Midbrain (tissue), 1 donor: ENCODE measurements at regions not wholly inside any gene's neighbourhood (a gene's known extent, or its start where the extent isn't known, plus 50 kb on each side); places are given as distances from the start of the nearest gene placed in this dataset.
"Not testable (repeated sequence)": the region's sequence is repeated elsewhere in the genome, so short reads cannot be mapped to it uniquely, and the experiment has no call there.

Experiments used
- DNase-seq: peaks from one replicate; lab custom pipeline; 2025; lab: John Stamatoyannopoulos, UW

- no peak for DNase-seq
Measured at GRCh38 chr12:83575326-83575725, 888.6 kb downstream of the TMTC2 start.

GRCh38 chr12:83574142-83574541 is 887.4 kb downstream of the TMTC2 start:
- DNase-seq: no peak

- DNase-seq: no peak
Measured at GRCh38 chr12:83573671-83574070, 887.0 kb downstream of the TMTC2 start.

GRCh38 chr12:83559650-83560049 is 872.9 kb downstream of the TMTC2 start:
- DNase-seq: no peak

GRCh38 chr12:83556040-83556439 is 869.3 kb downstream of the TMTC2 start:
- not testable (repeated sequence) for DNase-seq

- DNase-seq: no peak
Measured at GRCh38 chr12:83541446-83541845, 854.7 kb downstream of the TMTC2 start.

GRCh38 chr12:83538361-83538965 is 851.8 kb downstream of the TMTC2 start:
- no peak for DNase-seq

GRCh38 chr12:83537428-83538053 is 850.8 kb downstream of the TMTC2 start:
- DNase-seq: no peak

GRCh38 chr12:83536496-83536895 is 849.8 kb downstream of the TMTC2 start:
- no peak for DNase-seq

GRCh38 chr12:83528571-83528970 is 841.9 kb downstream of the TMTC2 start:
- no peak for DNase-seq

GRCh38 chr12:83527810-83528209 is 841.1 kb downstream of the TMTC2 start:
- no peak for DNase-seq

- no peak for DNase-seq
Measured at GRCh38 chr12:83515306-83516026, 828.8 kb downstream of the TMTC2 start.

GRCh38 chr12:83514372-83514771 is 827.7 kb downstream of the TMTC2 start:
- DNase-seq: no peak

GRCh38 chr12:83506841-83507240 is 820.1 kb downstream of the TMTC2 start:
- no peak for DNase-seq

- DNase-seq: no peak
Measured at GRCh38 chr12:83505586-83505985, 818.9 kb downstream of the TMTC2 start.

GRCh38 chr12:83499894-83500293 is 813.2 kb downstream of the TMTC2 start:
- not testable (repeated sequence) for DNase-seq

- no peak for DNase-seq
Measured at GRCh38 chr12:83477696-83478095, 791.0 kb downstream of the TMTC2 start.

- no peak for DNase-seq
Measured at GRCh38 chr12:83476695-83477690, 790.3 kb downstream of the TMTC2 start.

GRCh38 chr12:83476006-83476405 is 789.3 kb downstream of the TMTC2 start:
- DNase-seq: no peak

GRCh38 chr12:83474369-83474768 is 787.7 kb downstream of the TMTC2 start:
- DNase-seq: no peak

- no peak for DNase-seq
Measured at GRCh38 chr12:83473408-83474095, 786.8 kb downstream of the TMTC2 start.
